ENCODE measurements at regions not wholly inside any gene's neighbourhood (a gene's known extent, or its start where the extent isn't known, plus 50 kb on each side); places are given as distances from the start of the nearest gene placed in this dataset.

GRCh38 chr2:59701271-59701994 is 852.0 kb downstream of the BCL11A start (continued):
- TF ChIP-seq JUND (IDR thresholded peaks at IDR 0.05; ENCODE audit: low read length) (no peak), ZNF274 (IDR thresholded peaks at IDR 0.05; ENCODE audit: borderline replicate concordance, extremely low read depth, low read length) (no peak), NANOG (IDR thresholded peaks at IDR 0.05; ENCODE audit: insufficient read depth, low read depth, low read length, poor library complexity, severe bottlenecking) (no peak), FOSL1 (IDR thresholded peaks at IDR 0.05; ENCODE audit: insufficient read depth, low read depth, low read length) (no peak), HDAC2 (IDR thresholded peaks at IDR 0.05; ENCODE audit: borderline replicate concordance in 1 of 2, low read depth in 2 of 2, low read length in 2 of 2) (no peak), CHD1 (IDR thresholded peaks at IDR 0.05; ENCODE audit: low read depth, low read length) (no peak)
